PC-9 (cell line): ENCODE measurements at regions not wholly inside any gene's neighbourhood (a gene's known extent, or its start where the extent isn't known, plus 50 kb on each side); places are given as distances from the start of the nearest gene placed in this dataset.

ENCODE experiments used
- BruUV-seq: library from RNA; stranded (reverse); fragments of 400-500 nt; replicated peaks from 2 replicates; lab custom pipeline; 2021; lab: Mats Ljungman, UMichigan
- CTCF ChIA-PET: fragments of 300-600 bp; sonication (Branson Sonifier 250); formaldehyde crosslinking; loops from one replicate; lab custom pipeline; 2022; ENCODE audit warnings: antibody characterized with exemption; lab: Charles Lee
- POLR2A ChIA-PET: fragments of 300-600 bp; sonication (Branson Sonifier 250); formaldehyde crosslinking; loops from one replicate; lab custom pipeline; 2022; ENCODE audit warnings: antibody characterized with exemption; ENCODE audit not compliant: unreplicated experiment; lab: Charles Lee
- DNase-seq, 2 experiments: peaks; one replicate each; pipeline versions ENCODE4 v3.0.0 to v3.0.0-alpha.2; 2015 to 2022; ENCODE audit warnings: mixed read lengths in 1 of 2
- H2AFZ ChIP-seq: fragments of 200-600 bp; sonication (generic); 2 replicates; pipeline ENCODE4 v1.8.1; 2017; ENCODE audit warnings: antibody characterized with exemption
- H3F3A ChIP-seq: fragments of 200-600 bp; sonication (generic); 2 replicates; pipeline ENCODE4 v1.8.1; 2017; ENCODE audit warnings: antibody characterized with exemption, mild to moderate bottlenecking, low read depth; ENCODE audit not compliant: insufficient read depth
- H3K27ac ChIP-seq: fragments of 200-600 bp; sonication (generic); 2 replicates; pipeline ENCODE4 v1.6.1; 2016; ENCODE audit warnings: mixed run types
- H3K27me3 ChIP-seq: fragments of 200-600 bp; sonication (generic); 2 replicates; pipeline ENCODE4 v1.6.1; 2016; ENCODE audit warnings: low read depth, mixed run types; ENCODE audit not compliant: insufficient read depth
- H3K36me3 ChIP-seq: fragments of 200-600 bp; sonication (generic); 2 replicates; pipeline ENCODE4 v1.6.1; 2016; ENCODE audit warnings: low read depth, mixed run types
- H3K4me1 ChIP-seq: fragments of 200-600 bp; sonication (generic); replicated peaks from 2 replicates; pipeline ENCODE4 v1.6.1; 2016; ENCODE audit warnings: mixed run types; ENCODE audit not compliant: insufficient read depth
- H3K4me2 ChIP-seq: fragments of 200-600 bp; sonication (generic); 2 replicates; pipeline ENCODE4 v1.6.1; 2017; ENCODE audit warnings: mixed run types
- H3K4me3 ChIP-seq: fragments of 200-600 bp; sonication (generic); 2 replicates; pipeline ENCODE4 v1.6.1; 2016; ENCODE audit warnings: mixed run types
- H3K79me2 ChIP-seq: fragments of 200-600 bp; sonication (generic); 2 replicates; pipeline ENCODE4 v1.6.1; 2017; ENCODE audit warnings: low read depth, mixed run types
- H3K9me2 ChIP-seq: fragments of 200-600 bp; sonication (generic); 2 replicates; pipeline ENCODE4 v1.8.1; 2017; ENCODE audit warnings: mild to moderate bottlenecking; ENCODE audit not compliant: insufficient read depth
- H3K9me3 ChIP-seq: fragments of 200-600 bp; sonication (generic); 2 replicates; pipeline ENCODE4 v1.8.1; 2016; ENCODE audit warnings: low read depth; ENCODE audit not compliant: insufficient read depth
- H4K20me1 ChIP-seq: fragments of 200-600 bp; sonication (generic); 2 replicates; pipeline ENCODE4 v1.8.1; 2017; ENCODE audit not compliant: insufficient read depth
- EZH2 ChIP-seq: fragments of 200-600 bp; sonication (generic); IDR thresholded peaks from 2 replicates; pipeline ENCODE4 v1.8.0; 2017; ENCODE audit warnings: antibody characterized with exemption, low read depth
- intact Hi-C: fragments of 100-400 bp; cut with micrococcal nuclease; formaldehyde crosslinking; loops from one replicate; pipeline ENCODE4 v1.10.0; 2022; ENCODE audit not compliant: unreplicated experiment
- TF ChIP-seq, protein P1 (sequence below): fragments of 200-600 bp; sonication (generic); conservative IDR thresholded peaks from 2 replicates; pipeline ENCODE4 v1.6.1; 2017; ENCODE audit warnings: mixed run types, antibody characterized with exemption, mild to moderate bottlenecking, moderate library complexity

DNA sequence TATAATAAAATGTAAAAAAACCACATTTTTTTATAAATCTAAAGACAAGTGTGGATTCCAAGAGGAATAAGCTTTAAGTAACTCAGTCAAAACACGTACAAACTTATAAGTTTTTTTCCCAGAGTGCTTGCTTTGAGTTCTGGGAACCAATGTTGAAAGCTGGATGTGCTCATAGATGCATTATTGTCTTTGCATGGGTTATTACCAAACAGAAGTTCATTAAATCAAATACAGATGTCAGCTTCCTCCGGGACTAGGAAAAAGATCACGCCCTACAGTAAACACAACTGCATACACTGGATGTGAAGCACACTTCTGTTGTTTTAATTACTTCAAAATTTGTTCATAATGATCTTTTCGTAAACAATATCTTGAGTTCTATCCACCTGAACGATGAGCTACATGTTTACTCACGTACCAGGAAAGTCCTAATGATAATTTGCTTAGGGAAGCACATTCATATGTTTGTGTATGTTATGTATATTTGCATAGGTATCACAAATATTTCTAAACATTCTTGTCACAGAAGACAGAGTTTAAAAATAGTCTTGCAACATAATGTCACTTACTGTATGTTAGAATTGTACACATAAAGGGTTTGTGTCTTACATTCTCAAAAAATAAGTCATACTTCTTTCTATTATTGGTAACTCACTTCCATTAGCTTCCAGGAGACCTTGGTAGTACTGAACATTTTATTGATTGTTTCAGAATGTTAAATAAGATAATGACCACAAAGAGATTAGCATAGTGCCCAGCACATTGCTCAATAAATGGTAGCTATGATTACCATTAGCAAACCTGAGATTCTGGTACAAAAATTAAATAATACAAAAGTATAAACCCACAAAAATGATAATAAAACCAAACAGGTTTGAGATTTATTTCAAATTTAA is 427.4 kb downstream of the CETN3 start:
- no peak overlapping the region for H3K4me2 ChIP-seq
- no peaks in the 10 kb centered on the region for H3K9me3 ChIP-seq
- no TSS peak for BruUV-seq
- H3K27me3 ChIP-seq = no peaks in the 10 kb centered on the region
- CTCF ChIA-PET = no interaction called here
- TF ChIP-seq EZH2 = no peak
- TF ChIP-seq, protein P1, sequence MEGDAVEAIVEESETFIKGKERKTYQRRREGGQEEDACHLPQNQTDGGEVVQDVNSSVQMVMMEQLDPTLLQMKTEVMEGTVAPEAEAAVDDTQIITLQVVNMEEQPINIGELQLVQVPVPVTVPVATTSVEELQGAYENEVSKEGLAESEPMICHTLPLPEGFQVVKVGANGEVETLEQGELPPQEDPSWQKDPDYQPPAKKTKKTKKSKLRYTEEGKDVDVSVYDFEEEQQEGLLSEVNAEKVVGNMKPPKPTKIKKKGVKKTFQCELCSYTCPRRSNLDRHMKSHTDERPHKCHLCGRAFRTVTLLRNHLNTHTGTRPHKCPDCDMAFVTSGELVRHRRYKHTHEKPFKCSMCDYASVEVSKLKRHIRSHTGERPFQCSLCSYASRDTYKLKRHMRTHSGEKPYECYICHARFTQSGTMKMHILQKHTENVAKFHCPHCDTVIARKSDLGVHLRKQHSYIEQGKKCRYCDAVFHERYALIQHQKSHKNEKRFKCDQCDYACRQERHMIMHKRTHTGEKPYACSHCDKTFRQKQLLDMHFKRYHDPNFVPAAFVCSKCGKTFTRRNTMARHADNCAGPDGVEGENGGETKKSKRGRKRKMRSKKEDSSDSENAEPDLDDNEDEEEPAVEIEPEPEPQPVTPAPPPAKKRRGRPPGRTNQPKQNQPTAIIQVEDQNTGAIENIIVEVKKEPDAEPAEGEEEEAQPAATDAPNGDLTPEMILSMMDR = no peak
- H3K9me2 ChIP-seq = no peaks in the 10 kb centered on the region
- H3K4me1 ChIP-seq = no peaks in the 10 kb centered on the region
- H2AFZ ChIP-seq = no peak overlapping the region
- H3K27ac ChIP-seq = no peak overlapping the region
- no peaks in the 10 kb centered on the region for H3K36me3 ChIP-seq
- no peak for DNase-seq
- no peaks in the 10 kb centered on the region for H3F3A ChIP-seq
- POLR2A ChIA-PET = no interaction called here
- no peaks in the 10 kb centered on the region for H3K79me2 ChIP-seq
- intact Hi-C loops = no loop called here
- H3K4me3 ChIP-seq = no peak overlapping the region
- H4K20me1 ChIP-seq = no peaks in the 10 kb centered on the region

DNA sequence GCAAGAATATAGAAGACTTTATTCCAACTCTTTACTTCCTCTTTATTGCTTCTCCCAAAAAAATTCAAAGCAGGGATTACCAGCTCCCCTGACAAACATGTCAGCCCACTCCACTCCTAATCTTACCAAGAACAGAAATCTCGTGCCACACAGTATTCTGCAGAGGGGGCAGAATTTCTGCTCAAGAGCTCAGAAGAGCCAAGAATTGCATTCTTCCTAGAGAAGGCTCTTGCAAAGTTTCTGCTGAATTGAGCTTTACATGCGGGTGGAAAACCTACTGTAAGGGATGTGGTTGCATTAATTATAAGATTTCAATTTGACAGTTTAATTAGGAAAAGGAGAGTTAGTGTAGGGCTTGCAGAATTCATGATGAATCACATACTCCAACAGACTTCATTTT is 428.5 kb downstream of the CETN3 start:
- no peaks in the 10 kb centered on the region for H3K27me3 ChIP-seq
- H3K9me2 ChIP-seq = no peaks in the 10 kb centered on the region
- intact Hi-C loops = no loop called here
- no peaks in the 10 kb centered on the region for H3K4me1 ChIP-seq
- H3K9me3 ChIP-seq = no peaks in the 10 kb centered on the region
- no peak for DNase-seq
- ChIA-PET CTCF (no interaction called here), POLR2A (no interaction called here)
- no peaks in the 10 kb centered on the region for H3F3A ChIP-seq
- TF ChIP-seq, protein P1 = no peak
- TF ChIP-seq EZH2 = no peak
- no peaks in the 10 kb centered on the region for H3K79me2 ChIP-seq
- H3K27ac ChIP-seq = no peak overlapping the region
- H2AFZ ChIP-seq = no peak overlapping the region
- H3K36me3 ChIP-seq = no peaks in the 10 kb centered on the region
- no peaks in the 10 kb centered on the region for H4K20me1 ChIP-seq
- no TSS peak for BruUV-seq
- H3K4me3 ChIP-seq = no peak overlapping the region
- no peak overlapping the region for H3K4me2 ChIP-seq

DNA sequence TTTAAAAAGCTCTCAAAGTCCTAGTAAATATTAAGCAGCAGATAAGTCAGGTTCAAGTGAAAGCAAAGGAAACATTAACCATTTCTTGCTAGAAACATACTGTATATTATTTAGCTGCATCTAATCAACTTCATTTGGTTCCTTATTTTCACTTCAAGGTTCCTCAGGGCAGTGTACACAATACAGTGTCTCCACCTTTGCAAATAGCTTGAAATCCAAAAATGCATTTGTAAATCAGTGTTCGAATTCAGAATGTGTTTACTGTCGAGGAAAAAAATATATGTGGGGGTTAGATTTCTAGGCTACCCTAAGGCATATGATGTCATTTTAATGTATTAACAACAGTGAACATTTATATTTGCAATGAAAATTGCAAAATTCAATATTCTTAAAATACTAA is 436.0 kb downstream of the CETN3 start:
- TF ChIP-seq, protein P1 = no peak
- H3K36me3 ChIP-seq = no peaks in the 10 kb centered on the region
- H3K27me3 ChIP-seq = no peaks in the 10 kb centered on the region
- BruUV-seq = no TSS peak
- intact Hi-C loops = no loop called here
- POLR2A ChIA-PET = no interaction called here
- H3K9me2 ChIP-seq = no peaks in the 10 kb centered on the region; the same call in 1 of the 2 replicates
- H3K4me2 ChIP-seq = no peak overlapping the region
- CTCF ChIA-PET = no interaction called here
- no peaks in the 10 kb centered on the region for H3K4me1 ChIP-seq
- H3K79me2 ChIP-seq = no peaks in the 10 kb centered on the region
- H4K20me1 ChIP-seq = no peaks in the 10 kb centered on the region
- no peak overlapping the region for H3K27ac ChIP-seq
- no peaks in the 10 kb centered on the region for H3K9me3 ChIP-seq
- H3F3A ChIP-seq = no peaks in the 10 kb centered on the region
- H3K4me3 ChIP-seq = no peak overlapping the region
- no peak overlapping the region for H2AFZ ChIP-seq
- DNase-seq = no peak
